Heart left ventricle (tissue), 16 donors: ENCODE measurements at regions not wholly inside any gene's neighbourhood (a gene's known extent, or its start where the extent isn't known, plus 50 kb on each side); places are given as distances from the start of the nearest gene placed in this dataset.

Experiments used
- ATAC-seq, 4 donors: fragments of 200-7000 bp; cut with Tn5 transposase; one replicate each; pipeline ENCODE4 v1.9.1; 2020 to 2022; ENCODE audit warnings: moderate library complexity in 4 of 4, mild to moderate bottlenecking in 3 of 4, moderate number of reproducible peaks in 1 of 4
- DNase-seq, 5 donors: peaks; one replicate each; pipeline ENCODE4 v3.0.0-alpha.2; 2020
- H3K27ac ChIP-seq, 12 donors: fragments of 200-600 bp; sonication (generic) in 4 of 12; one replicate each; pipeline versions ENCODE4 v1.5.0 to v1.8.0; 2016 to 2022; ENCODE audit warnings: mild to moderate bottlenecking in 2 of 12
- H3K27me3 ChIP-seq, 9 donors: fragments of 200-600 bp; sonication (generic) in 2 of 9; one replicate each; pipeline versions ENCODE4 v1.5.1 to v1.8.0; 2016 to 2022; ENCODE audit warnings: mild to moderate bottlenecking in 3 of 9
- H3K36me3 ChIP-seq, 9 donors: fragments of 200-600 bp; sonication (generic) in 2 of 9; one replicate each; pipeline versions ENCODE4 v1.5.0 to v1.8.0; 2018 to 2022; ENCODE audit warnings: mild to moderate bottlenecking in 2 of 9
- H3K4me1 ChIP-seq, 12 donors: fragments of 200-600 bp; sonication (generic) in 4 of 12; one replicate each; pipeline versions ENCODE4 v1.5.0 to v1.8.0; 2016 to 2022; ENCODE audit warnings: mild to moderate bottlenecking in 3 of 12
- H3K4me3 ChIP-seq, 12 donors: fragments of 200-600 bp; sonication (generic) in 4 of 12; one replicate each; pipeline versions ENCODE4 v1.5.0 to v1.8.0; 2017 to 2022; ENCODE audit warnings: mild to moderate bottlenecking in 9 of 12, moderate library complexity in 4 of 12
- H3K9me3 ChIP-seq, 12 donors: fragments of 200-600 bp; sonication (generic) in 4 of 12; one replicate each; pipeline versions ENCODE4 v1.5.0 to v1.8.0; 2016 to 2022; ENCODE audit warnings: mild to moderate bottlenecking in 1 of 12
- POLR2A ChIP-seq, 2 donors: fragments of 450-650 bp; IDR thresholded peaks; one replicate each; pipeline ENCODE4 v1.6.1; 2017; ENCODE audit warnings: antibody characterized with exemption in 2 of 2, mild to moderate bottlenecking in 2 of 2, moderate library complexity in 2 of 2
- WGBS, 4 donors: extraction: QIAGEN DNeasy Blood & Tissue Kit in 2 of 4; methylation state at CpG; one replicate each; pipeline versions ENCODE4 v1.1.5 to v1.1.7; 2013 to 2018; 5-methylcytosine and 5-hydroxymethylcytosine counted together
- intact Hi-C, 10 donors: fragments of 100-400 bp; cut with DNase I; formaldehyde crosslinking; loops; one replicate each; pipeline versions ENCODE4 v1.11.1 to v1.14.2; 2022
- TF ChIP-seq, protein P1 (sequence below), 12 donors: fragments of 200-600 bp; sonication (generic) in 4 of 12; IDR thresholded peaks; one replicate each; pipeline versions ENCODE4 v1.5.0 to v1.8.0; 2018 to 2022; ENCODE audit warnings: antibody characterized with exemption in 12 of 12, mild to moderate bottlenecking in 5 of 12
- donor health status: ischemic (EF 13 %, LVEDD 7.1; RV severe dilation, severe dysfunction).
- donor health status: healthy with polysubstance abuse.
- donor health status: DM: no; HTN: yes; CAD: no.
- donor health status: DM: no; HTN: no; CAD: no.
- donor health status: ischemic (EF 25% LVEDD 6.9; RV normal size, moderate dysfunction).
- donor health status: ischemic (EF 25% LVEDD 5.7; RV mildly dilated, moderate dysfunction).
- donor health status: healthy.
- donor health status: DM: yes; HTN: yes; CAD: no.
- donor health status: ischemic (EF 35%, LVEDD 5.7; RV mildly dilated, moderate dysfunction).
- donor health status: nonischemic (EF 11% LVEDD 7.7; RV severe dilation, severe dysfunction).
- donor health status: DM: yes; HTN: yes; CAD: no.
- donor health status: PGD.
- donor health status: ischemic (EF 29% LVEDD 5.4; RV normal size, mild dysfunction).
- donor health status: nonischemic (EF 23%, LVEDD 6.1; RV moderate dilation, normal function).

- H3K4me3 ChIP-seq = no peak overlapping the region
- WGBS, 4 donors = 59 to 69% (median 61%) methylated on average over 5 of the region's 5 CpGs
- peaks cover 0 to 24% (median 0%) of the 10 kb centered on the region in 9 donors for H3K27me3 ChIP-seq
- TF ChIP-seq POLR2A (IDR thresholded peaks at IDR 0.05) = no peak
- TF ChIP-seq, protein P1, sequence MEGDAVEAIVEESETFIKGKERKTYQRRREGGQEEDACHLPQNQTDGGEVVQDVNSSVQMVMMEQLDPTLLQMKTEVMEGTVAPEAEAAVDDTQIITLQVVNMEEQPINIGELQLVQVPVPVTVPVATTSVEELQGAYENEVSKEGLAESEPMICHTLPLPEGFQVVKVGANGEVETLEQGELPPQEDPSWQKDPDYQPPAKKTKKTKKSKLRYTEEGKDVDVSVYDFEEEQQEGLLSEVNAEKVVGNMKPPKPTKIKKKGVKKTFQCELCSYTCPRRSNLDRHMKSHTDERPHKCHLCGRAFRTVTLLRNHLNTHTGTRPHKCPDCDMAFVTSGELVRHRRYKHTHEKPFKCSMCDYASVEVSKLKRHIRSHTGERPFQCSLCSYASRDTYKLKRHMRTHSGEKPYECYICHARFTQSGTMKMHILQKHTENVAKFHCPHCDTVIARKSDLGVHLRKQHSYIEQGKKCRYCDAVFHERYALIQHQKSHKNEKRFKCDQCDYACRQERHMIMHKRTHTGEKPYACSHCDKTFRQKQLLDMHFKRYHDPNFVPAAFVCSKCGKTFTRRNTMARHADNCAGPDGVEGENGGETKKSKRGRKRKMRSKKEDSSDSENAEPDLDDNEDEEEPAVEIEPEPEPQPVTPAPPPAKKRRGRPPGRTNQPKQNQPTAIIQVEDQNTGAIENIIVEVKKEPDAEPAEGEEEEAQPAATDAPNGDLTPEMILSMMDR (IDR thresholded peaks at IDR 0.05) = no peak
- H3K36me3 ChIP-seq = no peaks in the 10 kb centered on the region
- H3K27ac ChIP-seq = no peak overlapping the region
- H3K4me1 ChIP-seq = no peaks in the 10 kb centered on the region
- intact Hi-C loops = no loop called here
- no peak for ATAC-seq
- DNase-seq = no peak
- H3K9me3 ChIP-seq = peaks cover 0 to 8% (median 0%) of the 10 kb centered on the region in 12 donors
Observed at GRCh38 chr15:98326804-98327203, 321.5 kb upstream of the IGF1R start.

DNA sequence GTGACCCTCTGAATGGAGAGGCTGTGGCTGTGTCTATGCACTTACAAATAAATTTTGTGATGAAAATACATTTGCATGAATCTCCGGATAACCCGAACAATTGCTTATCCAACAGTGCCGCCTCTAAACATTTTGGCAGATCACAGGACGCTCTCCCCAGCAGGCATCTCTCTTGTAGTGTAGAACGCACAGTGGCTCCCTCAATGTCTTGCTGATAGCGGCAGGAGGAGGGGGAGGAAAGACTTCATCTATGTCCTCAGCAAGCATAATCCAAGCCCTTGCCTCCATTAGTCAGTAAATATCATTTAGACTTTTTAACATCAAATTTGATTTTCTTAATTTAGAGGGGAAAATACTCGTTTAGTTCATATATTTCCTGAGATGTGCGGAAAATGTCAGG, 318.1 kb upstream of the IGF1R start:
- Histone ChIP-seq H3K36me3 (no peaks in the 10 kb centered on the region), H3K4me3 (no peak overlapping the region), H3K27ac (no peak overlapping the region), H3K27me3 (peaks cover 0 to 36% (median 0%) of the 10 kb centered on the region in 9 donors), H3K4me1 (no peaks in the 10 kb centered on the region), H3K9me3 (no peaks in the 10 kb centered on the region)
- no peak for DNase-seq
- 45 to 56% (median 52%) methylated on average over 8 of the region's 8 CpGs for WGBS, 4 donors
- TF ChIP-seq, protein P1 (IDR thresholded peaks at IDR 0.05) = no peak
- TF ChIP-seq POLR2A (IDR thresholded peaks at IDR 0.05) = no peak
- intact Hi-C loops = no loop called here
- ATAC-seq = no peak

- 49 to 56% (median 53%) methylated on average over 10 of the region's 10 CpGs for WGBS, 4 donors
Observed at GRCh38 chr15:98330692-98331435, 317.5 kb upstream of the IGF1R start.

DNA sequence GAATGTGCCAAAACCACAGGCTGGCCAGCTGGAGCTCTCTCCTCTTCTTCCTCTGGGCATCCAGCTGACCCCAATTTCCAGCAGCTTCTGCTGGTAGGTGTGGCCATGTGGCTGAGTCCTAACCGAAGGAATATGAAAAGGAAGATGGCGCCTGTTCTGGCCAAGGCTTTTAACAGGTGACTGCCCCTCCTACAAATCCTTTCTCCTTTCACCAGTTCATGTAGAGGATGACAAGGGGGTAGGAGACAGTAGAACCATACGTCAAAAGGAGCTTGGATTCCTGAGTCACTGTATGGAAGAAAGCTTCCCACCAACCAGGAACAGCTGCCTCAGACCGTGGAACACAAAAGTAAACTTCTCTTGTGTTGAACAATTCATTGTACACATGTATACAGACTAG, 316.7 kb upstream of the IGF1R start:
- no peaks in the 10 kb centered on the region for H3K36me3 ChIP-seq
- H3K4me1 ChIP-seq = no peaks in the 10 kb centered on the region
- peaks cover 0 to 33% (median 0%) of the 10 kb centered on the region in 9 donors for H3K27me3 ChIP-seq
- ATAC-seq = no peak
- no peak overlapping the region for H3K4me3 ChIP-seq
- no peak overlapping the region for H3K27ac ChIP-seq
- intact Hi-C loops = no loop called here
- 83 to 90% (median 88%) methylated on average over 4 of the region's 4 CpGs for WGBS, 4 donors
- DNase-seq = no peak
- H3K9me3 ChIP-seq = no peaks in the 10 kb centered on the region
- TF ChIP-seq POLR2A (IDR thresholded peaks at IDR 0.05) = no peak

More at GRCh38 chr15:98330692-98331435, 317.5 kb upstream of the IGF1R start:
- Histone ChIP-seq H3K27ac (no peak overlapping the region), H3K27me3 (peaks cover 0 to 36% (median 0%) of the 10 kb centered on the region in 9 donors), H3K9me3 (no peaks in the 10 kb centered on the region), H3K4me3 (no peak overlapping the region), H3K36me3 (no peaks in the 10 kb centered on the region), H3K4me1 (no peaks in the 10 kb centered on the region)
- intact Hi-C loops = no loop called here
- DNase-seq (no peak), ATAC-seq (no peak)
- no peak for TF ChIP-seq POLR2A (IDR thresholded peaks at IDR 0.05)
- TF ChIP-seq, protein P1 (IDR thresholded peaks at IDR 0.05) = no peak
